Endothelial cell of umbilical vein (primary cell): ENCODE measurements at regions not wholly inside any gene's neighbourhood (a gene's known extent, or its start where the extent isn't known, plus 50 kb on each side); places are given as distances from the start of the nearest gene placed in this dataset.

Experiments used
- BruUV-seq: library from RNA; stranded (reverse); fragments of 400-500 nt; replicated peaks from 2 replicates; lab custom pipeline; 2021; lab: Mats Ljungman, UMichigan
- CTCF ChIA-PET: fragments of 300-600, 350-600 bp; sonication (Branson Sonifier 250); formaldehyde crosslinking; loops from one replicate; lab custom pipeline; 2021; ENCODE audit warnings: antibody characterized with exemption, inconsistent platforms; lab: Charles Lee
- POLR2A ChIA-PET: fragments of 300-600, 350-600 bp; sonication (Branson Sonifier 250); formaldehyde crosslinking; loops from one replicate; lab custom pipeline; 2021; ENCODE audit warnings: antibody characterized with exemption, inconsistent platforms; lab: Charles Lee
- DNase-seq: peaks from one replicate; pipeline ENCODE4 v3.0.0-alpha.2; 2011; ENCODE audit warnings: low read depth, low spot score
- FAIRE-seq: peaks from 2 replicates; lab custom pipeline; 2011; peaks lifted over from hg19 to GRCh38; lab: Jason Lieb, UNC
- H2AFZ ChIP-seq: 2 replicates; pipeline ENCODE4 v1.6.0; 2012; ENCODE audit warnings: low read depth, low read length, control low read depth, inconsistent platforms
- H3K27ac ChIP-seq: 2 replicates; pipeline ENCODE4 v1.5.1; 2011; ENCODE audit warnings: low read depth, mild to moderate bottlenecking, control low read depth, low read length, moderate library complexity; ENCODE audit not compliant: insufficient read depth
- H3K27me3 ChIP-seq, 2 experiments: 2 replicates each; pipeline versions ENCODE4 v1.6.0 to v1.6.1; 2011; ENCODE audit warnings: low read length in 2 of 2, mixed read lengths in 1 of 2; ENCODE audit not compliant: control insufficient read depth in 2 of 2, insufficient read depth in 2 of 2
- H3K36me3 ChIP-seq, 2 experiments: 2 replicates in 1 of 2; 3 replicates in 1 of 2; pipeline ENCODE4 v1.5.1; 2011; ENCODE audit warnings: low read length in 2 of 2, mild to moderate bottlenecking in 1 of 2, moderate library complexity in 1 of 2; ENCODE audit not compliant: control insufficient read depth in 2 of 2, insufficient read depth in 2 of 2; ENCODE audit errors: extremely low read depth in 1 of 2
- H3K4me1 ChIP-seq: 3 replicates; pipeline ENCODE4 v1.5.1; 2011; ENCODE audit warnings: mild to moderate bottlenecking, low read length; ENCODE audit not compliant: control insufficient read depth, insufficient read depth; ENCODE audit errors: extremely low read depth
- H3K4me2 ChIP-seq: 2 replicates; pipeline ENCODE4 v1.6.1; 2011; ENCODE audit warnings: low read length, control low read depth, mixed read lengths; ENCODE audit not compliant: insufficient read depth
- H3K4me3 ChIP-seq, 3 experiments: fragments of 200-600 bp in 1 of 3; sonication (generic), shearing (Covaris generic) in 1 of 3; replicated peaks in 1 of 3; 2 replicates each; pipeline ENCODE4 v1.5.1; 2011 to 2016; ENCODE audit warnings: control low read depth in 3 of 3, low read length in 3 of 3, mild to moderate bottlenecking in 2 of 3, inconsistent platforms in 1 of 3, low read depth in 1 of 3, moderate library complexity in 1 of 3; ENCODE audit not compliant: insufficient read depth in 1 of 3
- H3K79me2 ChIP-seq: 2 replicates; pipeline ENCODE4 v1.6.0; 2012; ENCODE audit warnings: low read length, inconsistent platforms; ENCODE audit not compliant: control insufficient read depth, insufficient read depth
- H3K9ac ChIP-seq: replicated peaks from 2 replicates; pipeline ENCODE3; 2011; ENCODE audit warnings: low read length, control low read depth; ENCODE audit not compliant: insufficient read depth; ENCODE audit errors: extremely low read depth
- H3K9me1 ChIP-seq: replicated peaks from 3 replicates; pipeline ENCODE4 v1.6.0; 2011; ENCODE audit warnings: mild to moderate bottlenecking, low read length; ENCODE audit not compliant: control insufficient read depth, insufficient read depth; ENCODE audit errors: extremely low read depth
- H3K9me3 ChIP-seq: replicated peaks from 2 replicates; pipeline ENCODE4 v1.5.1; 2012; ENCODE audit warnings: low read length, inconsistent platforms; ENCODE audit not compliant: control insufficient read depth, insufficient read depth
- H4K20me1 ChIP-seq: replicated peaks from 2 replicates; pipeline ENCODE3; 2011; ENCODE audit warnings: mild to moderate bottlenecking, low read length; ENCODE audit not compliant: control insufficient read depth, insufficient read depth; ENCODE audit errors: extremely low read depth
- EZH2 ChIP-seq: IDR thresholded peaks from 2 replicates; pipeline ENCODE4 v1.6.1; 2012; ENCODE audit warnings: borderline replicate concordance, low read depth, mild to moderate bottlenecking, moderate library complexity, low read length, inconsistent platforms; ENCODE audit not compliant: severe bottlenecking
- FOS ChIP-seq: IDR thresholded peaks from 2 replicates; pipeline ENCODE4 v1.6.1; 2011; ENCODE audit warnings: mild to moderate bottlenecking, low read length, moderate library complexity, borderline replicate concordance; ENCODE audit not compliant: insufficient read depth
- GATA2 ChIP-seq: IDR thresholded peaks from 2 replicates; pipeline ENCODE4 v1.7.0; 2011; ENCODE audit warnings: low read depth, mild to moderate bottlenecking, moderate library complexity, mixed read lengths, low read length; ENCODE audit not compliant: insufficient read length, insufficient read depth
- JUN ChIP-seq: IDR thresholded peaks from 2 replicates; pipeline ENCODE4 v1.6.1; 2011; ENCODE audit warnings: borderline replicate concordance, low read depth; ENCODE audit not compliant: insufficient read length, insufficient read depth
- MAX ChIP-seq: IDR thresholded peaks from 2 replicates; pipeline ENCODE4 v1.6.1; 2011; ENCODE audit not compliant: insufficient read depth, insufficient read length
- MYC ChIP-seq: IDR thresholded peaks from one replicate; pipeline ENCODE4 v1.6.1; 2011; ENCODE audit warnings: mild to moderate bottlenecking, low read depth, low read length
- POLR2AphosphoS5 ChIP-seq: IDR thresholded peaks from 2 replicates; pipeline ENCODE4 v1.6.1; 2012; ENCODE audit warnings: low read depth, mild to moderate bottlenecking, control low read depth, low read length, moderate library complexity; ENCODE audit not compliant: insufficient read depth
- dilution Hi-C: fragments of 300-500 bp; cut with MboI; formaldehyde crosslinking; loops from one replicate; pipeline ENCODE4 v1.15.0; 2019; ENCODE audit warnings: low sequenced_read_pairs; ENCODE audit not compliant: extremely low pct_ligation_motif_present
- intact Hi-C: fragments of 100-400 bp; cut with micrococcal nuclease; formaldehyde crosslinking; loops from one replicate; pipeline ENCODE4 v1.10.0; 2022

DNA sequence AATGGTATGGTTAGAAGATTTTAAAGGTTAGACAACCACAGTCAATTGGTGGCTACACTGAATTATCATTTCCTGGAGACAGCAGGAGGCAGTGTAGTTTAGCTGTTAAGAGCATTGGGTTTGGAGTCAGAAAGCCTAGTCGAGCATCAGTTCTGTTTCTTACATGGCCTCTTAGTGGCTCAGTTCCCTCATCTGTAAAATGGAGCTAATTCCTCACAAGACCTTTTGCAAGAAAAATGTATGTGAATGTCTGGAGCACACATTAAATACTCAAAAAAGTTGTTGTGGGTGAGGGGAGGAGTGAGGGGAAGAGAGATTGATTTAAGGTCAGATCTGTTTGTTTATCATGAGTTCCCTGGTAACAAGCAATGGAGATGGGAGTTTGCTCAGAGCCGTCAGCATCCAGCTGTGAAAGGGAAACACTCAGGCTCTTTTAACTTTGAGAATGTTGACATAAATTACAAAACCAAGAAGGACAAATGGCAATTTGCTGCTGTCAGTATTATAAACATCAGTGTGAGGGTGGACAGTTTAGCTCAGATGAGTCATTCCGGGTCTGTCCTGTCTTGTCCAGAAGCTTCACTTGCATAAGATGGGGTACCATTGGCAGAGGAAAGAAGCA is 98.2 kb upstream of the PGRMC2 start:
- Histone ChIP-seq H3K27ac (no peak overlapping the region), H3K4me1 (peaks cover 15% of the 10 kb centered on the region), H4K20me1 (no peaks in the 10 kb centered on the region), H3K9me1 (no peaks in the 10 kb centered on the region), H3K4me2 (no peak overlapping the region), H3K9ac (no peak overlapping the region), H3K4me3 (no peak overlapping the region), H2AFZ (peak overlapping the region; percentile 31), H3K79me2 (no peaks in the 10 kb centered on the region), H3K36me3 (no peaks in the 10 kb centered on the region), H3K9me3 (no peaks in the 10 kb centered on the region), H3K27me3 (no peaks in the 10 kb centered on the region)
- dilution Hi-C loops, result no loop called here
- FAIRE-seq (no peak), DNase-seq (peak; percentile 37)
- intact Hi-C loops, result loop anchor here (1.0 to 10.0 kb wide), 5 partner anchors 31 to 478 kb away; partner anchors contain the start of gene JADE1
- BruUV-seq, result no TSS peak
- ChIA-PET CTCF (interaction anchor here (0.9 to 1.2 kb wide), 3 partner anchors 42 to 424 kb away, joined by 3 to 6 read pairs (median 4); partner anchors contain the start of gene JADE1), POLR2A (no interaction called here)
- no peak for TF ChIP-seq MYC
- TF ChIP-seq FOS, result no peak
- TF ChIP-seq POLR2AphosphoS5, result no peak
- no peak for TF ChIP-seq JUN
- TF ChIP-seq MAX, result no peak
- no peak for TF ChIP-seq GATA2
- TF ChIP-seq EZH2, result no peak
